Activated T-helper 2 cell treated with anti-CD3 and anti-CD28 coated beads, Interferon-gamma antibody, Interleukin-2, Interleukin-4, amounts not matched to agents 10 μg/mL and 5 μg/mL and 100 μg/mL, durations not matched to agents 14 hours and 24 hours and 36 hours (primary cell): ENCODE measurements at regions not wholly inside any gene's neighbourhood (a gene's known extent, or its start where the extent isn't known, plus 50 kb on each side); places are given as distances from the start of the nearest gene placed in this dataset.
"Not testable (repeated sequence)": the region's sequence is repeated elsewhere in the genome, so short reads cannot be mapped to it uniquely, and the experiment has no call there.

Experiments
- DNase-seq: peaks from one replicate; pipeline ENCODE4 v3.0.0; 2021; ENCODE audit warnings: low spot score
- H3K27ac Mint-ChIP-seq: one replicate; pipeline ENCODE4 v1.8.0; 2021; ENCODE audit warnings: mixed read lengths
- H3K27me3 Mint-ChIP-seq: one replicate; pipeline ENCODE4 v1.8.0; 2021; ENCODE audit warnings: low read depth, mixed read lengths
- H3K36me3 Mint-ChIP-seq: one replicate; pipeline ENCODE4 v1.8.0; 2021; ENCODE audit warnings: low read depth, mixed read lengths
- H3K4me1 Mint-ChIP-seq: one replicate; pipeline ENCODE4 v1.8.0; 2021; ENCODE audit warnings: low read depth, mixed read lengths
- H3K4me3 Mint-ChIP-seq: one replicate; pipeline ENCODE4 v1.8.0; 2021; ENCODE audit warnings: low read depth, mild to moderate bottlenecking, moderate library complexity, mixed read lengths
- H3K9me3 Mint-ChIP-seq: one replicate; pipeline ENCODE4 v1.8.0; 2021; ENCODE audit warnings: mixed read lengths
- intact Hi-C: fragments of 100-400 bp; cut with micrococcal nuclease; formaldehyde crosslinking; loops from one replicate; pipeline ENCODE4 v1.15.1; 2023

DNA sequence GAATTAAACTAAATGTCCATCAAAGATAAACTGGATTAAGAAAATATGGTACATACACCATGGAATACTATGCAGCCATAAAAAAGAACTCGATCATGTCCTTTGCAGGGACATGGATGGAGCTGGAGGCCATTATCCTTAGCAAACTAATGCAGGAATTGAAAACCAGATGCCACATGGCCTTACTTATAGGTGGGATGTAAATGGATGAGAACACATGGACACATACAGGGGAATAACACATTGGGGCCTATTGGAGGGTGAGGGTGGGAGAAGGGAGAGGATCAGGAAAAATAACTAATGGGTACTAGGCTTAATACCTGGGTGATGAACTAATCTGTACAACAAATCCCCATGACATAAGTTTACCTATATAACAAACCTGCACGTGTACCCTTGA is 192.0 kb upstream of the TOX3 start:
- DNase-seq, intact Hi-C loops, H3K4me3 Mint-ChIP-seq, H3K36me3 Mint-ChIP-seq, H3K27me3 Mint-ChIP-seq, H3K27ac Mint-ChIP-seq, H3K4me1 Mint-ChIP-seq: not testable (repeated sequence)
- H3K9me3 Mint-ChIP-seq = peaks cover 26% of the 10 kb centered on the region

DNA sequence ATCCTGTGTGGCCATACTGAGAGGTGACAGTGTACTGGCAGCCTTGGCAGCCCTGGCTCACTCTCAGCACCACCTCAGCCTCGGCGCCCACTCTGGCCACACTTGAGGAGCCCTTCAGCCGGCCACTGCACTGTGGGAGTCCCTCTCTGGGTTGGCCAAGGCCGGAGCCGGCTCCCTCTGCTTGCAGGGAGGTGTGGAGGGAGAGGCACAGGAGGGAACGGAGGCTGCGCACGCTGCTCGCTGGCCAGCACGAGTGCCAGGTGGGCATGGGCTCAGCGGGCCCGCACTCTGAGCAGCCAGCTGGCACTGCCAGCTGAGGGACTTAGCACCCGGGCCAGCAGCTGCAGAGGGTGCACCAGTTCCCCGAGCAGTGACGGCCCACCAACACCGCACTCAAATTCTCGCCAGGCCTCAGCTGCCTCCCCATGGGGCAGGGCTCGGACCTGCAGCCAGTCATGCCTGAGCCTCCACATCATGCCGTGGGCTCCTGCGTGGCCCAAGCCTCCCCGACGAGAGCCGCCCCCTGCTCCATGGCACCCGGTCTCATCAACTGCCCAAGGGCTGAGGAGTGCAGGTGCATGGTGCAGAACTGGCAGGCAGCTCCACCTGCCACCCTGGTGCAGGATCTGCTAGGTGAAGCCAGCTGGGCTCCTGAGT is 184.4 kb upstream of the TOX3 start:
- DNase-seq = no peak
- Mint-ChIP-seq H3K9me3 (peaks cover 21% of the 10 kb centered on the region), H3K27me3 (no peaks in the 10 kb centered on the region), H3K4me1 (no peaks in the 10 kb centered on the region), H3K36me3 (no peaks in the 10 kb centered on the region), H3K4me3 (no peak overlapping the region), H3K27ac (no peak overlapping the region)
- intact Hi-C loops = no loop called here

DNA sequence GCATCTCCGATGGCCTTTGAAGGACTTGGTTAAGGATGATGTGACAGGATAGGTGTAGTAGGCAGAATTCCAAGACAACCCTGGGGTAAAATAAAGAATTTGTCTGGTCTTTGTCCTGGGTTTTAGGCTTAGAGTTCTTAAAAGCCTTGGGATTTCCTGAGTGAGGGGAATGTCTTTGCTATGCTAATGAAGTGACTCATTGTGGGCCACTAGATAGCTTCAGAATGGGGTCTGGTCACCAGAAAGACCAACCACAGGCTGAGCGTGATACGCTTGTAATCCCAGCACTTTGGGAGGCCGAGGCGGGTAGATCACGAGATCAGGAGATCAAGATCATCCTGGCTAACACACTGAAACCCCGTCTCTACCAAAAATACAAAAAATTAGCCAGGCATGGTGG is 182.8 kb upstream of the TOX3 start:
- H3K27me3 Mint-ChIP-seq = no peaks in the 10 kb centered on the region
- no peak for DNase-seq
- H3K4me3 Mint-ChIP-seq = no peak overlapping the region
- H3K4me1 Mint-ChIP-seq = no peaks in the 10 kb centered on the region
- intact Hi-C loops = no loop called here
- H3K36me3 Mint-ChIP-seq = no peaks in the 10 kb centered on the region
- no peak overlapping the region for H3K27ac Mint-ChIP-seq
- peaks cover 20% of the 10 kb centered on the region for H3K9me3 Mint-ChIP-seq

GRCh38 chr16:52727849-52728248 is 180.9 kb upstream of the TOX3 start:
- Mint-ChIP-seq H3K9me3 (peaks cover 24% of the 10 kb centered on the region), H3K27me3 (no peaks in the 10 kb centered on the region), H3K27ac (no peak overlapping the region), H3K4me1 (no peaks in the 10 kb centered on the region), H3K4me3 (no peak overlapping the region), H3K36me3 (no peaks in the 10 kb centered on the region)
- intact Hi-C loops = no loop called here
- DNase-seq = no peak

DNA sequence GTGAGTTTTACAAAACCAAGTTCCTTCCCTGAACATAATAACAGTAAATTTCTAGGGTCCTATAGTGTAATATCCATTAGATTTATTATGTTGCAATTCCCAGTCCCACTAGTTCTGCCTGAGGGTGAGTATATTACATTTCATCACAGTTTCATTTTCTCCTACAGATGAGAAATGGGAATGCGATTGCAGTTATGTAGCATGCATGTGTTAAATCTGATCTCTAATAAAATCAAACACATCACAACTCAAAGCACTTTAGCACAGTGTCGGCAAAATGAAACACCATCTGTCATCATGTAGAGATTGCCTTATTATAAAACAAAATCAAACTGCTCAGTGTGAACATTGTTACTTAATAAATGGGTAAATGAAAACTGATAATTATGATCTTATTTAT is 180.5 kb upstream of the TOX3 start:
- no peaks in the 10 kb centered on the region for H3K36me3 Mint-ChIP-seq
- no peaks in the 10 kb centered on the region for H3K27me3 Mint-ChIP-seq
- H3K9me3 Mint-ChIP-seq = peaks cover 21% of the 10 kb centered on the region
- H3K27ac Mint-ChIP-seq = no peak overlapping the region
- no peak for DNase-seq
- intact Hi-C loops = no loop called here
- no peaks in the 10 kb centered on the region for H3K4me1 Mint-ChIP-seq
- no peak overlapping the region for H3K4me3 Mint-ChIP-seq

DNA sequence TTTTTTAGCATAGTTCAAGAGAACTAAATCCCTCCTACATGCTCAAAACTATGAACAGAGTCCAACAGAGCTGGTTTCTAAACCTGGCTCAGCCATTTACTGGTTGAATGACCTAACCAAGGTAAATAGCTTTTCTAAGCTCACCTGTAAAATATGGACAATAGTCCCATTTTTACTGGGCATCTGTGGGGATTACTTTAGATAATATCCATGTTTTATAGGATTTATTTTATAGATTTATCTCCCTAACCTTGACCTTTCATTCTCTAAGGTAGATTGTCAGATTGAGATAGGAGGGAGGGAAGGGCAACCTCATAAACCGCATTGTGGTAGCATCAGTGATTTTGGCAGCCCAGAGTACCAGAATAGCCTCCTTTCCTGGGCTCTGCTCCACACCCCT is 178.5 kb upstream of the TOX3 start:
- H3K27ac Mint-ChIP-seq = no peak overlapping the region
- no peak overlapping the region for H3K4me3 Mint-ChIP-seq
- H3K4me1 Mint-ChIP-seq = no peaks in the 10 kb centered on the region
- intact Hi-C loops = no loop called here
- peaks cover 14% of the 10 kb centered on the region for H3K9me3 Mint-ChIP-seq
- no peaks in the 10 kb centered on the region for H3K27me3 Mint-ChIP-seq
- no peaks in the 10 kb centered on the region for H3K36me3 Mint-ChIP-seq
- DNase-seq = no peak

- Mint-ChIP-seq H3K27me3 (no peaks in the 10 kb centered on the region), H3K4me3 (no peak overlapping the region), H3K27ac (no peak overlapping the region), H3K4me1 (no peaks in the 10 kb centered on the region), H3K36me3 (no peaks in the 10 kb centered on the region), H3K9me3 (peaks cover 14% of the 10 kb centered on the region)
- intact Hi-C loops = no loop called here
- DNase-seq = no peak
Measured at GRCh38 chr16:52725043-52725442, 178.1 kb upstream of the TOX3 start.

DNA sequence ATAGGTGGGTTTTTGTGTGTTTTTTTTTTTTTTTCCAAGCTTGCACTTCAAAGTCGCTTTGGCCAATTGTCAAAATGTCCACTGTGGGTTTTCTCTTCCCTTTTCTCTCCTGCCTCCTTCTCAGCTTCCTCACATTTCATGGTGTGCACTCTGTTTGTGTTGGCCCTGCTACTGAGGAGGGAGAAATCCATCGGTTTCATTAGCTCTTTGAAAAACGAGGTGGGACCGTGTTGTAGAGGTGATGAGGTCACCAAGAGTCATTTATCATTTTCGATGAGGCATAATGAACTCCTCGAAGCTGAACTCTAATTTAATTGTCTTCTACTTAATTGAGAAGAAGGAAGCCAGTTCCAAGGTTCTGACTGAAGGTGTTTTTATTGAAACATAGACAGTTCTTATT is 174.4 kb upstream of the TOX3 start:
- Mint-ChIP-seq H3K27ac (no peak overlapping the region), H3K4me1 (no peaks in the 10 kb centered on the region), H3K4me3 (no peak overlapping the region), H3K36me3 (no peaks in the 10 kb centered on the region), H3K27me3 (no peaks in the 10 kb centered on the region), H3K9me3 (peaks cover 27% of the 10 kb centered on the region)
- DNase-seq = no peak
- intact Hi-C loops = no loop called here

GRCh38 chr16:52718046-52718445 is 171.1 kb upstream of the TOX3 start:
- Mint-ChIP-seq H3K27me3 (no peaks in the 10 kb centered on the region), H3K4me3 (no peak overlapping the region), H3K9me3 (peaks cover 24% of the 10 kb centered on the region), H3K4me1 (no peaks in the 10 kb centered on the region), H3K36me3 (no peaks in the 10 kb centered on the region), H3K27ac (no peak overlapping the region)
- no peak for DNase-seq
- intact Hi-C loops = no loop called here

- Mint-ChIP-seq H3K27ac (no peak overlapping the region), H3K27me3 (no peaks in the 10 kb centered on the region), H3K4me3 (no peak overlapping the region), H3K9me3 (peaks cover 20% of the 10 kb centered on the region), H3K4me1 (no peaks in the 10 kb centered on the region), H3K36me3 (no peaks in the 10 kb centered on the region)
- intact Hi-C loops = no loop called here
- DNase-seq = no peak
Measured at GRCh38 chr16:52713740-52714139, 166.8 kb upstream of the TOX3 start.

DNA sequence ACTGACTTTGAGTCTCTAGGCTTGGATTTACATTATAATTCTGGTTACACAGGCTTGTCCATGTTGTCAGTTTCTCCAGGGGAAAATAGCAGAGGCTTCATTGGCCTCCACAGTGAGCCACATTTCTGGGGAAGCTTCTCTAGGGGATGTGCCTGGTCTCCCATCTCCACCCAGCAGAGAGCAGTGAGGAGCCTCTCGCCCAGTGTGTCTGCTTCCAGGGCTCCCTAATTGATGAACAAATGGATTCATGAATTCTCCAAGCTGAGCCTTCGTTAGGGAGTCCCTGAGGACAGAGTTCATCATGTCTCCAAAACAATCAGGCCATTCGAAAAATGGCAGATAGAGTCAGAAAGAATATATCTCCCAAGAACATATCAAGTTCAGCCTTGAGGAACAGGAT is 162.4 kb upstream of the TOX3 start:
- intact Hi-C loops = no loop called here
- H3K4me3 Mint-ChIP-seq = no peak overlapping the region
- DNase-seq = no peak
- no peaks in the 10 kb centered on the region for H3K4me1 Mint-ChIP-seq
- H3K27me3 Mint-ChIP-seq = no peaks in the 10 kb centered on the region
- H3K9me3 Mint-ChIP-seq = peaks cover 7% of the 10 kb centered on the region
- H3K27ac Mint-ChIP-seq = no peak overlapping the region
- H3K36me3 Mint-ChIP-seq = no peaks in the 10 kb centered on the region

DNA sequence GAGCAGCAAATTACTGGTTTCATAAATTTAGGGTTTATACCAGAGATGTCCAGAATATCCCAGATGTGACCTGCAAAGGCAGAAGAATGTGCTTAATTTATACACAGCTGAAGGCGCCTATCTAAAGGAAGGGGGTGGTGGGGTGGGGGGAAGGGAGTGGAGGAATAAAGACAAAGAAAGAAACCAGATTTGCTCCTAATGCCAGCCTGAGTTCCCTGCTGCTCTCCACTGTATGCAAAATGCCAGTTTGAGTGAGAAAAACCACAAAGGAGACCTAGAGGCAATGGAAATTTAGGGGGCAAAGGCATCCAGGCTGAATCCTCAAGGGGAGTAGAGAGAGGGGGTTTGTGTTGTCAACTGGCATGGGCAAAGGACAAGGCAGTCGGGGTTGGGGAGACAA is 161.5 kb upstream of the TOX3 start:
- H3K4me3 Mint-ChIP-seq = no peak overlapping the region
- no peaks in the 10 kb centered on the region for H3K36me3 Mint-ChIP-seq
- intact Hi-C loops = no loop called here
- H3K9me3 Mint-ChIP-seq = peaks cover 11% of the 10 kb centered on the region
- H3K4me1 Mint-ChIP-seq = no peaks in the 10 kb centered on the region
- no peak for DNase-seq
- H3K27ac Mint-ChIP-seq = no peak overlapping the region
- H3K27me3 Mint-ChIP-seq = no peaks in the 10 kb centered on the region

DNA sequence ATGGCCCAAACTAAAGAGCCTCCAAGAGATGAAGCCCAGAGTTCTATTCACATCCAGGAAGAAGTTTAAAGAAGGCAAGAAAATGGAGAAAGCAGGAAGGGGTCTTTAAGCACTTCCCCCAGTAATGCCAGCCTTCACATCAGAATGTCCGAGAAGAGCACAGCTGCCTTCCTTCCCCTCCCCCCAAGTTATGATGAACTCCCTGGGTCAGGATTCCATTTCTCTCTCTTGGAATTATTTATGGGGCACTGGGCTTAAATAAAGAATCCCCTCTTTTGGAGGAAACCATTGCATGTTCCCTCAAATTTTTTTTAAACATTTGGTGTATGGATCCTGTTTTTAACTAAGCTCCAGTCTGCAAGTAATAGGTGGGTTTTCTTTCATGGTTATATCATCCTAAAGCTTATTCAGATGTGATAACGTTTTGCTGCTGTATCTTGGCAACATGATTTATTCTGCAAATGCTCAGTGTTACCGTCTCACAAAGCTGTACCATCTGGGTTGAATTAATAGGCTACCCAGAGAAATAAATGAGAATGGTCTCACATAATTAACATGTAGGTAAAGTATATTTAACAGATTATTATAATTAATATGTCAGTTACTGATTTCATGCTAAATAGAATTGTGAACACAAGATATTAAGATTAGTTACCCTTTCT is 160.9 kb upstream of the TOX3 start:
- DNase-seq = no peak
- Mint-ChIP-seq H3K9me3 (peaks cover 11% of the 10 kb centered on the region), H3K4me1 (no peaks in the 10 kb centered on the region), H3K36me3 (no peaks in the 10 kb centered on the region), H3K27ac (no peak overlapping the region), H3K27me3 (no peaks in the 10 kb centered on the region), H3K4me3 (no peak overlapping the region)
- intact Hi-C loops = no loop called here

DNA sequence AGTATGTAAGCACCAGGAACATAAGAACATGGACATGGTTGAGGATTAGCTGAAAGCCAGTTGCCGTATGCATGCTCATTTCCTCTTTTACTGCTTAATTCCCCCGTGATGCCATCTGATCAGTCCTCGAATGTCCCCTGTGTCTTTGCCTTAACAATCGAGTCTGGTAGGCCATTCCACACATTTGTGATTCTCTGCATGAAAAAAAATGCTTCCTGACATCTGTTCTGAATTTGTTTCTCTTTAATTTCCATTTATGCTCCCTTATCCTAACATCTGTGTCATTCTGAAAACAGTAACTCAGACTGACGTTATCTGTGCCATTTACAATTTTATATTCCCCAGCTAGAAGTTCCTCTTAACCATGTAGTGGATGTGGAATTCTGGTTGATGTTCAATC is 158.2 kb upstream of the TOX3 start:
- Mint-ChIP-seq H3K36me3 (no peaks in the 10 kb centered on the region), H3K4me3 (no peak overlapping the region), H3K4me1 (no peaks in the 10 kb centered on the region), H3K27ac (no peak overlapping the region), H3K9me3 (peaks cover 13% of the 10 kb centered on the region), H3K27me3 (no peaks in the 10 kb centered on the region)
- intact Hi-C loops = no loop called here
- DNase-seq = no peak
